K562 (cell line): ENCODE measurements at regions not wholly inside any gene's neighbourhood (a gene's known extent, or its start where the extent isn't known, plus 50 kb on each side); places are given as distances from the start of the nearest gene placed in this dataset.

ENCODE experiments used
- BDP1 ChIP-seq: IDR thresholded peaks from 3 replicates; pipeline ENCODE4 v1.6.1; 2011; ENCODE audit not compliant: insufficient read length, insufficient read depth
- C11orf30 ChIP-seq: fragments of 450-650 bp; IDR thresholded peaks from 2 replicates; pipeline ENCODE4 v1.6.1; 2016; ENCODE audit warnings: low read depth, mild to moderate bottlenecking
- EP400 ChIP-seq: fragments of 450-650 bp; IDR thresholded peaks from 2 replicates; pipeline ENCODE4 v1.6.1; 2017; ENCODE audit warnings: antibody characterized with exemption, mild to moderate bottlenecking, moderate library complexity
- GATA2 ChIP-seq: sonication (generic); formaldehyde crosslinking; IDR thresholded peaks from 2 replicates; pipeline ENCODE4 v1.4.0; 2020; ENCODE audit warnings: mild to moderate bottlenecking, missing genetic modification reagents
- JUND ChIP-seq, 2 experiments: IDR thresholded peaks; 2 replicates in 1 of 2; 3 replicates in 1 of 2; pipeline ENCODE4 v1.6.1; 2011; ENCODE audit warnings: borderline replicate concordance in 2 of 2, low read depth in 2 of 2, low read length in 2 of 2, improper control_type of control experiment in 1 of 2, missing biosample characterization in 1 of 2, missing genetic modification characterization in 1 of 2, missing genetic modification reagents in 1 of 2
- MYC ChIP-seq, 2 experiments: fragments of 250-450 bp in 1 of 2; sonication (Bioruptor Pico) in 1 of 2; IDR thresholded peaks; 2 replicates each; pipeline versions ENCODE4 v1.5.1 to v1.6.1; 2012 to 2021; ENCODE audit warnings: low read depth in 2 of 2, borderline replicate concordance in 1 of 2, improper control_type of control experiment in 1 of 2, low read length in 1 of 2, mild to moderate bottlenecking in 1 of 2, moderate library complexity in 1 of 2
- NR3C1 ChIP-seq: sonication (generic); formaldehyde crosslinking; IDR thresholded peaks from 2 replicates; pipeline ENCODE4 v1.8.1; 2022; ENCODE audit warnings: missing genetic modification reagents
- RUNX1 ChIP-seq: sonication (generic); IDR thresholded peaks from 2 replicates; pipeline ENCODE4 v1.6.1; 2016; ENCODE audit warnings: antibody characterized with exemption, low read depth
- SIRT6 ChIP-seq: IDR thresholded peaks from one replicate; pipeline ENCODE4 v1.6.1; 2012; ENCODE audit warnings: low read depth, mild to moderate bottlenecking, control low read depth, inconsistent platforms, low read length, moderate library complexity
- TCF3 ChIP-seq: sonication (generic); formaldehyde crosslinking; IDR thresholded peaks from 2 replicates; pipeline ENCODE4 v1.4.0; 2020; ENCODE audit warnings: mild to moderate bottlenecking, missing genetic modification reagents
- TFAM ChIP-seq: fragments of 250-450 bp; sonication (Bioruptor Pico); conservative IDR thresholded peaks from 2 replicates; pipeline ENCODE4 v1.5.0; 2021; ENCODE audit warnings: mild to moderate bottlenecking, moderate library complexity
- THRA ChIP-seq: fragments of 450-650 bp; IDR thresholded peaks from 2 replicates; pipeline ENCODE4 v1.6.1; 2017; ENCODE audit warnings: mild to moderate bottlenecking, moderate library complexity
- ZBTB40 ChIP-seq, 2 experiments: fragments of 450-650 bp in 1 of 2; sonication (generic) in 1 of 2; formaldehyde crosslinking in 1 of 2; IDR thresholded peaks; 2 replicates each; pipeline versions ENCODE4 v1.7.1 to v1.9.0; 2016 to 2022; ENCODE audit warnings: inconsistent platforms in 1 of 2, mild to moderate bottlenecking in 1 of 2, missing genetic modification reagents in 1 of 2
- ZFPM2 ChIP-seq: fragments of 250-450 bp; sonication (Bioruptor Pico); IDR thresholded peaks from 2 replicates; pipeline ENCODE4 v1.5.1; 2022; ENCODE audit warnings: mild to moderate bottlenecking
- ZNF239 ChIP-seq: fragments of 250-450 bp; sonication (Bioruptor Pico); IDR thresholded peaks from 2 replicates; pipeline ENCODE4 v1.4.0; 2020; ENCODE audit warnings: mild to moderate bottlenecking
- ZNF384 ChIP-seq: IDR thresholded peaks from 2 replicates; pipeline ENCODE4 v1.6.1; 2012; ENCODE audit warnings: low read depth, low read length, improper control_type of control experiment
- ZNF511 ChIP-seq: sonication (generic); formaldehyde crosslinking; IDR thresholded peaks from 2 replicates; pipeline ENCODE4 v1.8.0; 2022; ENCODE audit warnings: mild to moderate bottlenecking, missing genetic modification reagents

- TF ChIP-seq SIRT6 (no peak), NR3C1 (CRISPR knock-in tag) (no peak), C11orf30 (no peak), TCF3 (CRISPR knock-in tag) (peak; percentile 93), ZNF511 (no peak), ZNF239 (CRISPR knock-in tag) (no peak), BDP1 (no peak), THRA (peak; percentile 80), EP400 (0 out of 2 replicates have a peak, but pooled peaks have one; percentile 16), MYC (IDR thresholded peaks at IDR 0.05; ENCODE audit: low read depth, low read length) (no peak), MYC (CRISPR knock-in tag; IDR thresholded peaks at IDR 0.05; ENCODE audit: borderline replicate concordance, low read depth) (no peak), ZFPM2 (no peak), GATA2 (CRISPR knock-in tag) (peak; percentile 62), ZBTB40 (IDR thresholded peaks at IDR 0.05) (no peak), ZBTB40 (CRISPR knock-in tag; IDR thresholded peaks at IDR 0.05) (no peak), TFAM (CRISPR knock-in tag) (no peak), ZNF384 (peak; percentile 81), RUNX1 (no peak), JUND (IDR thresholded peaks at IDR 0.05; ENCODE audit: borderline replicate concordance, low read depth, low read length) (peak; percentile 82), JUND (tag; IDR thresholded peaks at IDR 0.05; ENCODE audit: borderline replicate concordance, low read depth, low read length) (peak; percentile 35; the same call in 1 of the 3 replicates)
These were observed 1397.3 kb upstream of the TMEM132C start (continued) for GRCh38 chr12:126869644-126870043.
